OCI-LY1 (cell line): ENCODE measurements at regions not wholly inside any gene's neighbourhood (a gene's known extent, or its start where the extent isn't known, plus 50 kb on each side); places are given as distances from the start of the nearest gene placed in this dataset.

Experiments used
- H2AFZ ChIP-seq: fragments of 200-600 bp; sonication (generic), shearing (Covaris generic); 2 replicates; pipeline ENCODE4 v1.6.0; 2014; ENCODE audit warnings: antibody characterized with exemption, mild to moderate bottlenecking, low read length
- H3F3A ChIP-seq: fragments of 200-600 bp; sonication (generic), shearing (Covaris generic); 2 replicates; pipeline ENCODE4 v1.6.0; 2014; ENCODE audit warnings: mild to moderate bottlenecking, antibody characterized with exemption, low read length, moderate library complexity; ENCODE audit not compliant: insufficient read depth
- H3K27ac ChIP-seq: fragments of 200-600 bp; sonication (generic); 2 replicates; pipeline ENCODE4 v1.5.1; 2014; ENCODE audit warnings: low read length, mixed run types, mild to moderate bottlenecking, low read depth; ENCODE audit not compliant: poor library complexity, severe bottlenecking
- H3K27me3 ChIP-seq: fragments of 200-600 bp; sonication (generic); 2 replicates; pipeline ENCODE4 v1.6.0; 2014; ENCODE audit warnings: antibody characterized with exemption, mild to moderate bottlenecking, low read length, moderate library complexity; ENCODE audit not compliant: insufficient read depth
- H3K36me3 ChIP-seq: fragments of 200-600 bp; sonication (generic); 2 replicates; pipeline ENCODE4 v1.6.1; 2014; ENCODE audit warnings: mild to moderate bottlenecking, antibody characterized with exemption, low read length, moderate library complexity, mixed read lengths; ENCODE audit not compliant: insufficient read depth
- H3K4me1 ChIP-seq: fragments of 200-600 bp; sonication (generic); 2 replicates; pipeline ENCODE4 v1.5.1; 2014; ENCODE audit warnings: mild to moderate bottlenecking, low read length, moderate library complexity; ENCODE audit not compliant: insufficient read depth, severe bottlenecking
- H3K4me2 ChIP-seq: fragments of 200-600 bp; sonication (generic), shearing (Covaris generic); 2 replicates; pipeline ENCODE4 v1.6.1; 2014; ENCODE audit warnings: low read length
- H3K4me3 ChIP-seq: fragments of 200-600 bp; sonication (generic); 2 replicates; pipeline ENCODE4 v1.5.1; 2014; ENCODE audit warnings: low read length, low read depth, mild to moderate bottlenecking, mixed read lengths; ENCODE audit not compliant: poor library complexity, severe bottlenecking
- H3K79me2 ChIP-seq: fragments of 200-600 bp; shearing (Covaris generic); 2 replicates; pipeline ENCODE4 v1.6.1; 2016; ENCODE audit warnings: mixed run types, low read length, mixed read lengths; ENCODE audit not compliant: insufficient read depth
- H3K9ac ChIP-seq: fragments of 200-600 bp; sonication (generic), shearing (Covaris generic); 2 replicates; pipeline ENCODE4 v1.6.1; 2014; ENCODE audit warnings: mild to moderate bottlenecking, low read length, mixed read lengths
- H3K9me2 ChIP-seq: fragments of 200-600 bp; sonication (generic), shearing (Covaris generic); 2 replicates; pipeline ENCODE4 v1.6.1; 2014; ENCODE audit warnings: low read depth, mild to moderate bottlenecking, low read length, mixed read lengths
- H3K9me3 ChIP-seq: fragments of 200-600 bp; shearing (Covaris generic); 2 replicates; pipeline ENCODE4 v1.6.1; 2014; ENCODE audit warnings: low read length, mixed read lengths
- H4K20me1 ChIP-seq: fragments of 200-600 bp; sonication (generic), shearing (Covaris generic); 2 replicates; pipeline ENCODE4 v1.6.0; 2016; ENCODE audit warnings: mild to moderate bottlenecking, low read length; ENCODE audit not compliant: insufficient read depth
- EZH2 ChIP-seq: fragments of 200-600 bp; sonication (generic), shearing (Covaris generic); IDR thresholded peaks from 2 replicates; pipeline ENCODE4 v1.8.0; 2017; ENCODE audit warnings: borderline replicate concordance, mixed run types, mild to moderate bottlenecking, antibody characterized with exemption, low read length, moderate library complexity, mixed read lengths
- TF ChIP-seq, protein P1 (sequence below): fragments of 200-600 bp; sonication (generic), shearing (Covaris generic); IDR thresholded peaks from 2 replicates; pipeline ENCODE4 v1.5.1; 2017; ENCODE audit warnings: mild to moderate bottlenecking, antibody characterized with exemption, low read length, moderate library complexity, mixed read lengths

DNA sequence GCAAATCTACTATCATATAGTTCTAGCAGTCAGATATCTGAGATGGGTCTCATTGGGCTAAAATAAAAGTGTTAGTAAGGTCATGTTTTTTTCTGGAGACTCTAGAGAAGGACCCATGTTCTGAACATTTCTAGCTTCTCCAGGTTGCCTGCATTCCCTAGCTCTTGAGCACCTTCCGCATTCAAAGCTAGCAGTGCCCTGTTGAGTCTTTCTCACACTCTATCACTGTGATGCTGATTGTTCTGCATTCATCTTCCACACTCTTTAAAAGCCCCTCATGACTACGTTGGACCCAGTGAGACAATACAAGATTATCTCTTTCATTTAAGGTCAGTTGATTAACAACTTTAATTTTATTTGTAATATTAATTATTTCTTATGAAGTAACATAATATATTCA lies 433.3 kb upstream of the CHORDC1 start:
- H3K9me3 ChIP-seq = no peaks in the 10 kb centered on the region
- H3K79me2 ChIP-seq = no peaks in the 10 kb centered on the region
- TF ChIP-seq EZH2 = no peak
- TF ChIP-seq, protein P1, sequence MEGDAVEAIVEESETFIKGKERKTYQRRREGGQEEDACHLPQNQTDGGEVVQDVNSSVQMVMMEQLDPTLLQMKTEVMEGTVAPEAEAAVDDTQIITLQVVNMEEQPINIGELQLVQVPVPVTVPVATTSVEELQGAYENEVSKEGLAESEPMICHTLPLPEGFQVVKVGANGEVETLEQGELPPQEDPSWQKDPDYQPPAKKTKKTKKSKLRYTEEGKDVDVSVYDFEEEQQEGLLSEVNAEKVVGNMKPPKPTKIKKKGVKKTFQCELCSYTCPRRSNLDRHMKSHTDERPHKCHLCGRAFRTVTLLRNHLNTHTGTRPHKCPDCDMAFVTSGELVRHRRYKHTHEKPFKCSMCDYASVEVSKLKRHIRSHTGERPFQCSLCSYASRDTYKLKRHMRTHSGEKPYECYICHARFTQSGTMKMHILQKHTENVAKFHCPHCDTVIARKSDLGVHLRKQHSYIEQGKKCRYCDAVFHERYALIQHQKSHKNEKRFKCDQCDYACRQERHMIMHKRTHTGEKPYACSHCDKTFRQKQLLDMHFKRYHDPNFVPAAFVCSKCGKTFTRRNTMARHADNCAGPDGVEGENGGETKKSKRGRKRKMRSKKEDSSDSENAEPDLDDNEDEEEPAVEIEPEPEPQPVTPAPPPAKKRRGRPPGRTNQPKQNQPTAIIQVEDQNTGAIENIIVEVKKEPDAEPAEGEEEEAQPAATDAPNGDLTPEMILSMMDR = no peak
- no peaks in the 10 kb centered on the region for H3K27me3 ChIP-seq
- no peaks in the 10 kb centered on the region for H3K36me3 ChIP-seq
- H3K4me3 ChIP-seq = no peak overlapping the region
- H3K4me2 ChIP-seq = no peak overlapping the region
- H3K9me2 ChIP-seq = no peaks in the 10 kb centered on the region
- H4K20me1 ChIP-seq = no peaks in the 10 kb centered on the region
- no peaks in the 10 kb centered on the region for H3F3A ChIP-seq
- H3K4me1 ChIP-seq = no peaks in the 10 kb centered on the region
- no peak overlapping the region for H2AFZ ChIP-seq
- no peak overlapping the region for H3K27ac ChIP-seq
- H3K9ac ChIP-seq = no peak overlapping the region

DNA sequence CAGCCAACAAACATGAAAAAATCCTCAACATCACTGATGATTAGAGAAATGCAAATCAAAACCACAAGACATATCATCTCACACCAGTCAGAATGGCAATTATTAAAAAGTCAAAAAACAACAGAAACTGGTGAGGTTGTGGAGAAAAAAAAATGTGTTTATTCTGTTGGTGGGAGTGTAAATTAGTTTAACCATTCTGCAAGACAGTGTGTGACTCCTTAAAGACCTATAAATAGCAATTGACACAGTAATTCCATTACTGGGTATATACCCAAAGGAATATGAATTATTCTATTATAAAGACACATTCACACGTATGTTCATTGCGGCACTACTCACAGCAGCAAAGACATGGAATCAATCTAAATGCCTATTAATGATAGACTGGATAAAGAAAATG lies 427.3 kb upstream of the CHORDC1 start:
- Histone ChIP-seq H3K4me1 (no peaks in the 10 kb centered on the region), H3K36me3 (no peaks in the 10 kb centered on the region), H3K27me3 (no peaks in the 10 kb centered on the region)

GRCh38 chr11:90646706-90647105 lies 423.9 kb upstream of the CHORDC1 start:
- Histone ChIP-seq H3K4me1 (no peaks in the 10 kb centered on the region), H3K4me3 (no peak overlapping the region), H3K9me2 (no peaks in the 10 kb centered on the region), H3K9me3 (no peaks in the 10 kb centered on the region), H3K27me3 (no peaks in the 10 kb centered on the region), H3K27ac (no peak overlapping the region), H2AFZ (no peak overlapping the region), H3F3A (no peaks in the 10 kb centered on the region), H3K79me2 (no peaks in the 10 kb centered on the region), H3K4me2 (no peak overlapping the region), H3K9ac (no peak overlapping the region), H3K36me3 (no peaks in the 10 kb centered on the region), H4K20me1 (no peaks in the 10 kb centered on the region)
- no peak for TF ChIP-seq EZH2
- TF ChIP-seq, protein P1 = no peak

More for the DNA sequence above, 427.3 kb upstream of the CHORDC1 start:
- no peak overlapping the region for H3K4me2 ChIP-seq
- H2AFZ ChIP-seq = no peak overlapping the region
- no peak overlapping the region for H3K27ac ChIP-seq
- H3K9ac ChIP-seq = no peak overlapping the region
- H4K20me1 ChIP-seq = no peaks in the 10 kb centered on the region
- H3K79me2 ChIP-seq = no peaks in the 10 kb centered on the region
- no peaks in the 10 kb centered on the region for H3F3A ChIP-seq
- TF ChIP-seq EZH2 = no peak
- TF ChIP-seq, protein P1 = no peak
- no peaks in the 10 kb centered on the region for H3K9me3 ChIP-seq
- no peak overlapping the region for H3K4me3 ChIP-seq
- H3K9me2 ChIP-seq = no peaks in the 10 kb centered on the region
